HL-60 (cell line): ENCODE measurements at regions not wholly inside any gene's neighbourhood (a gene's known extent, or its start where the extent isn't known, plus 50 kb on each side); places are given as distances from the start of the nearest gene placed in this dataset.

ENCODE experiments used
- DNase-seq, 2 experiments: peaks; one replicate each; pipeline ENCODE4 v3.0.0-alpha.2; 2010 to 2020; ENCODE audit warnings: low read depth in 1 of 2, low spot score in 1 of 2
- H3K27ac ChIP-seq: fragments of 250-450 bp; sonication (Bioruptor Pico); replicated peaks from 2 replicates; pipeline ENCODE4 v1.5.1; 2020; ENCODE audit warnings: mild to moderate bottlenecking, moderate library complexity
- H3K27me3 ChIP-seq: fragments of 250-450 bp; sonication (Bioruptor Pico); 2 replicates; pipeline ENCODE4 v1.5.1; 2021; ENCODE audit warnings: mild to moderate bottlenecking, moderate library complexity; ENCODE audit not compliant: insufficient read depth, poor library complexity, severe bottlenecking
- H3K4me3 ChIP-seq: replicated peaks from 2 replicates; pipeline ENCODE4 v1.5.1; 2011; ENCODE audit warnings: mild to moderate bottlenecking, control low read depth, low read length; ENCODE audit not compliant: insufficient read depth
- GABPA ChIP-seq: IDR thresholded peaks from 2 replicates; pipeline ENCODE4 v1.6.1; 2012; ENCODE audit warnings: low read depth
- POLR2AphosphoS5 ChIP-seq: IDR thresholded peaks from 2 replicates; pipeline ENCODE4 v1.6.1; 2012; ENCODE audit warnings: low read depth
- REST ChIP-seq: IDR thresholded peaks from 2 replicates; pipeline ENCODE4 v1.6.1; 2012; ENCODE audit warnings: low read depth; ENCODE audit not compliant: insufficient replicate concordance
- SPI1 ChIP-seq: IDR thresholded peaks from 2 replicates; pipeline ENCODE4 v1.6.1; 2012; ENCODE audit warnings: low read depth, mild to moderate bottlenecking, borderline replicate concordance
- TF ChIP-seq, protein P1 (sequence below): IDR thresholded peaks from one replicate; pipeline ENCODE4 v1.5.1; 2011; ENCODE audit warnings: low read length, control low read depth, inconsistent platforms; ENCODE audit not compliant: insufficient read depth

DNA sequence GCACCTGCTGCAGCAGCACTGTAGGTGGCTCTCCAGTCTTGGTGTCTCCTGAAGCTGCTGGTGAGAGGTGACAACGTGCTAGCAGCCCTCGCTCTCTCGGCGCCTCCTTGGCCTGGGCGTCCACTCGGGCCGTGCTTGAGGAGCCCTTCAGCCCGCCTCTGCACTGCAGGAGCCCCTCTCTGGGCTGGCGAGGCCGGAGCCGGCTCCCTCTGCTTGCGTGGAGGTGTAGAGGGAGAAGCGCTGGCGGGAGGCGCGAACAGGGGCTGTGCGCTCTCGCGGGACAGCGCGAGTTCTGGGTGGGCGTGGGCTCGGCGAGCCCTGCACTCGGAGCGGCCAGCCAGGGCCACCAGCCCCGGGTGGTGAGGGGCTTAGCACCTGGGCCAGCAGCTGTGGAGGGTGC is 62.2 kb upstream of the CNOT6 start:
- TF ChIP-seq GABPA (no peak), POLR2AphosphoS5 (no peak), SPI1 (no peak), REST (no peak)
- TF ChIP-seq, protein P1, sequence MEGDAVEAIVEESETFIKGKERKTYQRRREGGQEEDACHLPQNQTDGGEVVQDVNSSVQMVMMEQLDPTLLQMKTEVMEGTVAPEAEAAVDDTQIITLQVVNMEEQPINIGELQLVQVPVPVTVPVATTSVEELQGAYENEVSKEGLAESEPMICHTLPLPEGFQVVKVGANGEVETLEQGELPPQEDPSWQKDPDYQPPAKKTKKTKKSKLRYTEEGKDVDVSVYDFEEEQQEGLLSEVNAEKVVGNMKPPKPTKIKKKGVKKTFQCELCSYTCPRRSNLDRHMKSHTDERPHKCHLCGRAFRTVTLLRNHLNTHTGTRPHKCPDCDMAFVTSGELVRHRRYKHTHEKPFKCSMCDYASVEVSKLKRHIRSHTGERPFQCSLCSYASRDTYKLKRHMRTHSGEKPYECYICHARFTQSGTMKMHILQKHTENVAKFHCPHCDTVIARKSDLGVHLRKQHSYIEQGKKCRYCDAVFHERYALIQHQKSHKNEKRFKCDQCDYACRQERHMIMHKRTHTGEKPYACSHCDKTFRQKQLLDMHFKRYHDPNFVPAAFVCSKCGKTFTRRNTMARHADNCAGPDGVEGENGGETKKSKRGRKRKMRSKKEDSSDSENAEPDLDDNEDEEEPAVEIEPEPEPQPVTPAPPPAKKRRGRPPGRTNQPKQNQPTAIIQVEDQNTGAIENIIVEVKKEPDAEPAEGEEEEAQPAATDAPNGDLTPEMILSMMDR, result no peak
- Histone ChIP-seq H3K27ac (no peak overlapping the region), H3K27me3 (no peaks in the 10 kb centered on the region), H3K4me3 (no peak overlapping the region)
- no peak for DNase-seq

GRCh38 chr5:180433032-180433422 is 61.2 kb upstream of the CNOT6 start:
- TF ChIP-seq SPI1 (no peak), GABPA (no peak), POLR2AphosphoS5 (no peak), REST (no peak)
- TF ChIP-seq, protein P1, result no peak
- Histone ChIP-seq H3K4me3 (no peak overlapping the region), H3K27me3 (no peaks in the 10 kb centered on the region), H3K27ac (no peak overlapping the region)
- DNase-seq, result no peak

GRCh38 chr5:180435594-180435993 is 58.6 kb upstream of the CNOT6 start:
- TF ChIP-seq REST (no peak), POLR2AphosphoS5 (no peak), SPI1 (no peak), GABPA (no peak)
- TF ChIP-seq, protein P1, result no peak
- no peak for DNase-seq
- Histone ChIP-seq H3K27me3 (no peaks in the 10 kb centered on the region), H3K27ac (no peak overlapping the region), H3K4me3 (no peak overlapping the region)
